ENCODE measurements at regions not wholly inside any gene's neighbourhood (a gene's known extent, or its start where the extent isn't known, plus 50 kb on each side); places are given as distances from the start of the nearest gene placed in this dataset.

DNA sequence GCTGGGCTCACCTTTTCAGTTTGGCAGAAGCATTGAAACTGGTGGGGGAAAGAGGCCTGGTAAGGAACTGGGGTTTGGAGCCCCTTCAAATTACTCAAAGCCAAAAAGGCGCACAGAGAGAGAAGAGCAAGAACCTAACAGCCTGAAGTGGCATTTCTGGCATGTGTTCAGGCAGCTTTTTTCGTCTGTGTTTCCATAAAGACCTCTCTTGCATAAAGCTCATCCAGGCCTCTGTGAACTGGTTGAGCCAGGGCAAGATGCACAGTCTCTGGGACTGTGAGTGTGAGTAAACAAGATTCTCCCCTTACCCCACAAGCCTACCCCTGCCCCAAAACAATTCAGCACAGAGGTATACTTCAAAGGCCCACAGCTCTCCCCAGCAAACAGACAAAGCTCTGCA is 167.8 kb downstream of the QRSL1 start:
- Mint-ChIP-seq H3K4me1 (peaks cover 8% of the 10 kb centered on the region), H3K36me3 (ENCODE audit: low read depth) (no peaks in the 10 kb centered on the region), H3K4me3 (no peak overlapping the region), H3K27ac (no peak overlapping the region), H3K27me3 (peaks cover 36% of the 10 kb centered on the region), H3K9me3 (no peaks in the 10 kb centered on the region)
- CTCF ChIA-PET, result interaction anchor here (1.0 kb wide), 1 partner anchor 9 kb away, joined by 3 read pairs; no protein-coding TSS in a partner anchor
- POLR2A ChIA-PET, result no interaction called here
- DNase-seq, result no peak

DNA sequence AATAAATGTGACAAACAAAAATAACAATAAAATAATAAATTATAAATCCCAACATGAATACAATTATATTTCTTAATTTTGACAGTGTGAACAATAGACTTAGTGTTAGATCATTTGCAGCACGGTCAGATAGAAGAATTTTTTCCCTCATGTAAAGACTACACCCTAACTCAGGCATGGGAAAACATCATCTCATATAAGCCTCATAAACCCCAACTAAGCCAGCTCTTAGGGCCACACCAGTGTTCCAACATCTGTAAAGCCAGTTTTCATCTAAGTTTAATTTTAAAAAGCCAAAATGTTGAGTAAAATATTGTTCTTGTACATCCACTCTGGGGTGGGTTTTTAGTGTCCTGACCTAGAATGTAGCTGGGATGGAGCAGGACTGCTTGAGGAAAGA is 167.4 kb downstream of the QRSL1 start:
- DNase-seq, result no peak
- ChIA-PET CTCF (no interaction called here), POLR2A (no interaction called here)
- Mint-ChIP-seq H3K4me3 (no peak overlapping the region), H3K27ac (no peak overlapping the region), H3K27me3 (peaks cover 36% of the 10 kb centered on the region), H3K4me1 (peaks cover 8% of the 10 kb centered on the region), H3K9me3 (no peaks in the 10 kb centered on the region), H3K36me3 (ENCODE audit: low read depth) (no peaks in the 10 kb centered on the region)

DNA sequence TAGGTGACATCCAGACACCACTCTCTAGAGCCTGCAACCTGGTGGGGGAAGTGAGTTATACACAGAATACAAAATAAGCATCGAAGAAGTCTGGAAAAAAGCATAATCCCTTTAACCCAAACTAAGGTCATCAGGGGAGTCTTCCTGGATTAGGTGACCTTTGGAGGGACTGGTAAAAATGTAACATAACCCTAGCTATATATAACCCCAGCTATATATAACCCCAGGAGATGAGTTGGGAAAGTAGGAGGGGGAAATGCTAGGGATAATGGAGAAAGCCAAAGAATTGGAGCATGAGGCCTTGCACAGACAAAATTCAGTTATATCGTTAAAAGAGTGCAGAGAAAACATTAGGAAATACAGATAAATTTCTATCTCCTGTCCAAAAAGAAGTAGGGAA is 164.8 kb downstream of the QRSL1 start:
- POLR2A ChIA-PET, result no interaction called here
- peaks cover 2% of the 10 kb centered on the region for H3K4me1 Mint-ChIP-seq
- CTCF ChIA-PET, result no interaction called here
- no peak for DNase-seq
- H3K4me3 Mint-ChIP-seq, result no peak overlapping the region
- peaks cover 30% of the 10 kb centered on the region for H3K27me3 Mint-ChIP-seq
- H3K36me3 Mint-ChIP-seq (ENCODE audit: low read depth), result no peaks in the 10 kb centered on the region
- H3K27ac Mint-ChIP-seq, result no peak overlapping the region
- no peaks in the 10 kb centered on the region for H3K9me3 Mint-ChIP-seq

DNA sequence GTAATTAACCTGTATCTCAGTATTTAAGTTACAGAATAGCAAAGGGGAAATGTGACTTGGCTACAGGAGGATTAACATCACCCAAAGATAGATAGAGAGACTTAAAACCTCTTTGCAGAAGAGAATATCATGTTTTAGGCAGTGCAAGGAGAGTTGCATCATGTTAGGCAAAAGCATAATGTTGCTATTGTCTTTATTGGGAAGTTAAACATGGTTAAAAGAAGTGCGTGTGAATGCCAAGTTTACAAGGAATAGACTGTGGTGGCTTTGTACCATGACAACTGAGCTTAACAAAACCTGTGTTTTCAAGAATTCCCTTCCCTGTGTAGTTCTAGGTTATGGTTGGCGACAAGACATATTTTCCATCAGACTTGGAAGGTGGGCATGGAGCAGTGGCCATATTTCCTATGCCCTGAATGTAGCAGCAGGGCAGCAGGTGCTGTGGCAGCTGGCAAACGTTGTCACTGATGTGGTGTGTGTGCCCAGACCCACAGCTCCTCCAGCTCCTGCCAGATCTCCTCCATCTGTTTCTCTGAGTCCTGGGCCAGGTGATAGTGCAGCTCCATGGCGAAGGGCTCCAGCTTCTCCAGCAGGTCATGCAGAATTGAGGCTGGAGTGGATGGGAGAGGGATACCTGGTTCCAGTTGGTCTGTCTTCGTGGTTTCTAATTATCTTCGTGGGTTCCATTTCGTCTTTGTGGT is 163.3 kb downstream of the QRSL1 start:
- no peaks in the 10 kb centered on the region for H3K36me3 Mint-ChIP-seq (ENCODE audit: low read depth)
- CTCF ChIA-PET, result interaction anchor here (0.9 to 1.1 kb wide), 2 partner anchors 9 to 39 kb away, joined by 3 to 4 read pairs; no protein-coding TSS in a partner anchor
- POLR2A ChIA-PET, result no interaction called here
- no peak for DNase-seq
- H3K27ac Mint-ChIP-seq, result no peak overlapping the region
- no peaks in the 10 kb centered on the region for H3K4me1 Mint-ChIP-seq
- H3K9me3 Mint-ChIP-seq, result no peaks in the 10 kb centered on the region
- peaks cover 26% of the 10 kb centered on the region for H3K27me3 Mint-ChIP-seq
- H3K4me3 Mint-ChIP-seq, result no peak overlapping the region

DNA sequence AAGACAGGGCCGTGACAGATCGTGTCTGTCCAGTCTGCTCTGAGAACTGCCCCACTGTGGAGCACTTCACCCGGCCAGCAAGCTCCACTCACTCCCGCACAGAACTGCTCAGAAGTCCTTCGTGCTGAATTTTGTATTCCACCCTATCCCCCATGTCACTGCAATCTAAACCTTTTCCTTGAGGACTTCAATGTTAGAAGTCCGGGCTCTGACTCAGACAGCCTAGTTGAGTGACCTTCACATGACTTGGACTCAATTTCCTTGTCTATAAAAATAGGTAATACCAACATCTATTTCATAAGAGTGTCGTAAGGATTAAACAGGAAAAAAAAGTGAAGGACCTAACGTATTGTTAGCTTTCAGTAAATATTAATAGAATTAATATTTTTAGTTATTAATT is 161.6 kb downstream of the QRSL1 start:
- peaks cover 20% of the 10 kb centered on the region for H3K27me3 Mint-ChIP-seq
- DNase-seq, result no peak
- H3K4me3 Mint-ChIP-seq, result no peak overlapping the region
- H3K27ac Mint-ChIP-seq, result no peak overlapping the region
- H3K36me3 Mint-ChIP-seq (ENCODE audit: low read depth), result no peaks in the 10 kb centered on the region
- POLR2A ChIA-PET, result no interaction called here
- no peaks in the 10 kb centered on the region for H3K9me3 Mint-ChIP-seq
- CTCF ChIA-PET, result no interaction called here
- no peaks in the 10 kb centered on the region for H3K4me1 Mint-ChIP-seq

DNA sequence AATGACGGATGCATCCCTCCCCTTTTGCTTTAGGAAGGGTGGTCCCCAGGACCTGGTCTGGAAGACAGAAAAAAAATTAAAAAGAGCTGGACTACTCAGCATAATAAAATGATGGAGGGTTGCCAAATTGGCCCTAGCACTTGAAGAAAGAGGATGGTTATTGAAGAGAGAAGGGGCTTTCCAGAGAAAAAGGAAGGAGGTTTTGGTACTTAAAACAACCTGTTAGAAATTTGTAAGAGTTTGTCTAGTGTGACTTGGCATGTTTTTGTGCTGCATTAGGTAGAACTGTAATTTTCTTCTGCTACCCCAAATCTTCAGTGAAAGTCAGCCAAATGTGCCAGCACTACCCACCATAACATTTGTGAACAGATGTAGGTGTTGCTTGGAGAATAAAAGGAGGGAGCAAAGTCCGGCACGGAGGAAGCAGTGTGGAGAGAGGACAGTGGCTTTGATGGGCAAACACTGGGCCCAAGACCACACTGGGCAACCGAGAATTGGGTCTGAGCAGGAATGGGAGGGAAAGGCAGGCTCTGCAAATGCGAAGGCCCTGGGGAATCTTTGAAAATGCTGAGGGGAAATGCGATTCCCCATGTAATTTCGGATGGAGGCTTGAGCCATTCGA is 160.9 kb downstream of the QRSL1 start:
- no peak overlapping the region for H3K27ac Mint-ChIP-seq
- H3K4me3 Mint-ChIP-seq, result no peak overlapping the region
- no peak for DNase-seq
- CTCF ChIA-PET, result no interaction called here
- H3K27me3 Mint-ChIP-seq, result peaks cover 18% of the 10 kb centered on the region
- H3K4me1 Mint-ChIP-seq, result no peaks in the 10 kb centered on the region
- H3K9me3 Mint-ChIP-seq, result no peaks in the 10 kb centered on the region
- POLR2A ChIA-PET, result no interaction called here
- no peaks in the 10 kb centered on the region for H3K36me3 Mint-ChIP-seq (ENCODE audit: low read depth)

DNA sequence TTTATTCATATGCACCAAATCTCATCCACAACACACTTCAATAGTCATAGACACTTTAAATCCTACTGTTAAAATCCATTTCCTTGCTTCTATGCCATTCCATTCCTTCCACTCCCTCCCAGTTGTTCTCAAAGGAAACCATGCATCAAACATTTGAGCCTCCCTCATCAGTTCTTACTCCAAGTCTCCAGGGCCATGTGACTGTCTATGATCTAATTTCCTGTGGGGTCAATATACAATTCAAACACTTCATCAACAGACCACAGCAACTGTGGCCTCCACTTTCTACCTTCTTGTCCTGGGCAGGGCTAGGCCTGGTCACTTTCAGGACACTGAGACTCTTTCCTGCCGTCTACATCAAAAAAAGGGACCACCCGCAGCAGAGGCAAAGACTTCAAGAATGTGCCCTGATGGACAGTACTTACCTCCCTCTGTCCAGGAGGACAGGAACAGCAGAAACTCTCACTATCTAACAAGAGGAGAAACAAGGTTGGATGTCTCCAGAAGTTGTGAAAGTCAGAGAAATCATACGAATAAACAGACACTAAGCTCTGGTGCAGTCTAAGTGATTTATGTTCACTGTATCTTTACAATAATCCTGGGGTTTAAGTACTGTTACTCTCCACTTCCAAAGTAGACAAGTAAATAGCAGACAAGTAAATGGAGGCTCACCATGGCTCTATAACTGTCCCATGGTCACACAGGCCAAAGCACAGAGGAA is 160.2 kb downstream of the QRSL1 start:
- Mint-ChIP-seq H3K9me3 (no peaks in the 10 kb centered on the region), H3K27me3 (peaks cover 14% of the 10 kb centered on the region), H3K36me3 (ENCODE audit: low read depth) (no peaks in the 10 kb centered on the region), H3K4me3 (no peak overlapping the region), H3K27ac (no peak overlapping the region), H3K4me1 (no peaks in the 10 kb centered on the region)
- POLR2A ChIA-PET, result no interaction called here
- no peak for DNase-seq
- CTCF ChIA-PET, result no interaction called here

DNA sequence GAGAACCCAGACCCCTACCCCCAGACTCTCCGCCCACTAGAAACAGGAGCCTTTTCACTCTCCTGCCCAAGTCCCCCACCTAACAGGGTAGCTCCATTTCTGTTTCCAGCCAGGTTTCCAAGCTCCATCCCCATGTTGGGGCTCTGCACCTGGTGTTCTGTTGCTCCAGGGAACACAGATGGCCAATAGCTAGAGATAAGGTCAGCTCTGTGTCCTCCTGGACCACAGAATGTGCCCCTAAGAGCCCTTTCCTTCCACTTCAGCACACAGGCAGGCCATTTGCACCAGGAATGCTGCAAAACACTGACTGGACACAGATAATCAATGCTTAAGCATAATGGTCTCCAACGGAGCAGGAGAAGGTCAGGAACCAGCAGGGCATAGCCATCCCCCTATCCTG is 159.4 kb downstream of the QRSL1 start:
- CTCF ChIA-PET, result no interaction called here
- peaks cover 7% of the 10 kb centered on the region for H3K27me3 Mint-ChIP-seq
- H3K4me1 Mint-ChIP-seq, result no peaks in the 10 kb centered on the region
- no peaks in the 10 kb centered on the region for H3K9me3 Mint-ChIP-seq
- H3K36me3 Mint-ChIP-seq (ENCODE audit: low read depth), result no peaks in the 10 kb centered on the region
- POLR2A ChIA-PET, result no interaction called here
- H3K27ac Mint-ChIP-seq, result no peak overlapping the region
- H3K4me3 Mint-ChIP-seq, result no peak overlapping the region
- DNase-seq, result no peak

DNA sequence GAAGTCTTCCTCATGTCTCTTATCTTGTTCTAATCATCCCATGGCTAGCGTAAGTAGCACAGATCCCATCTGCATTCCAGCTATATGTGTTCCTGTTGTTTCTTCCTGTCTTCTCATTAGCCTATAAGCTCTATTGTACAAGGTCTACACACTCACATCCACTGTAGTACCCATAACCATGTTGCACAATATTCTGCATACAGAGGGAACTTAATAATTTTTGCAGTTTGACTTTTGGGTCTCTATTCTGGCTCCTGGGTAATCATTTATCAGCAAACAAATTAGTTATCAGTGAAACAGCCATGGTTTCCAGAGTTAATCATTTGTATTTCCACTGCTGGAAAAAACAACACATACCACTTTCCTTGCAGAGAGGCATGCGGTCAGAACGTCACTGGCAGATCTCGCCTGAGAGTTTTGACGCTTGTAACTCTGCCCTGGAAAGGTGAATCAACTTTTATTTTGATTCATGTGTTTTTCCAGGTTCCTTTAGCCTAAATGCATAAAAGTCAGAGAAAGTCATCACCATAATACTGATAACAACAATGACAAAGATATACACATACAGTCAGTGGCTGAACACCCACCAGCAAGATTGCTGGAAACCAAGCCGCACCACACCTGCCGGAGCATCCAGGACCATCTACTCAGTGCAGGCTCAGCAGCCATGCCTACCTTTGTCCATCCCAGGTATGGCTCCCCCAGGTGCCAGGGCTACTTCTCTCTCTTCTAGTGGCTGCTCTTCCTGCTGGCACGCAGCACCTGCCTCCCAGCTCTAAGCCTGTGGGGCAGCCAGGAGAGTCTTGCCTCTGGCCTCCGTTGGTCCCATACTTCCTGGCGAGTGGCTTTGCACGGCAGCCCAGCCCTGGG is 158.2 kb downstream of the QRSL1 start:
- H3K27me3 Mint-ChIP-seq, result no peaks in the 10 kb centered on the region
- H3K4me3 Mint-ChIP-seq, result no peak overlapping the region
- no peaks in the 10 kb centered on the region for H3K4me1 Mint-ChIP-seq
- no peak overlapping the region for H3K27ac Mint-ChIP-seq
- no peaks in the 10 kb centered on the region for H3K36me3 Mint-ChIP-seq (ENCODE audit: low read depth)
- POLR2A ChIA-PET, result no interaction called here
- no peaks in the 10 kb centered on the region for H3K9me3 Mint-ChIP-seq
- DNase-seq, result no peak
- CTCF ChIA-PET, result no interaction called here

DNA sequence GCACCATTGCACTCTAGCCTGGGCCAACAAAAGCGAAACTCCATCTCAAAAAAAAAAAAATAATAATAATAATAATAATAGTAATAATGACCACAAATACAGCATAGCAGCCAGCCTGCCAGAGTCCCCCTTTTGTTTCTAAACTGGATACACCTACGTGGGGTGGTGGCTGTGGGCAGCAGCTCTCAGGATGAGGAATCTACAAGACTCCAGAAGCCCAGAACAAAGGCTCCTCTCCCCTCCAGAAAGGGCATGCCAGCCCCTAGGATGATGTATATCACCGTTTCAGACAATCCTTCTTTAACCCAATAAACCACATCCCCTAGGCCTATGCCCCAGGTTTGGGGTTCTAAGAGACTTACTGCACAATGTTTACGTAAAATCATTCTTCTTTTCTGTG is 155.9 kb downstream of the QRSL1 start:
- POLR2A ChIA-PET, result no interaction called here
- Mint-ChIP-seq H3K4me3 (no peak overlapping the region), H3K9me3 (no peaks in the 10 kb centered on the region), H3K27ac (no peak overlapping the region), H3K4me1 (no peaks in the 10 kb centered on the region), H3K27me3 (no peaks in the 10 kb centered on the region), H3K36me3 (ENCODE audit: low read depth) (no peaks in the 10 kb centered on the region)
- no peak for DNase-seq
- CTCF ChIA-PET, result no interaction called here

DNA sequence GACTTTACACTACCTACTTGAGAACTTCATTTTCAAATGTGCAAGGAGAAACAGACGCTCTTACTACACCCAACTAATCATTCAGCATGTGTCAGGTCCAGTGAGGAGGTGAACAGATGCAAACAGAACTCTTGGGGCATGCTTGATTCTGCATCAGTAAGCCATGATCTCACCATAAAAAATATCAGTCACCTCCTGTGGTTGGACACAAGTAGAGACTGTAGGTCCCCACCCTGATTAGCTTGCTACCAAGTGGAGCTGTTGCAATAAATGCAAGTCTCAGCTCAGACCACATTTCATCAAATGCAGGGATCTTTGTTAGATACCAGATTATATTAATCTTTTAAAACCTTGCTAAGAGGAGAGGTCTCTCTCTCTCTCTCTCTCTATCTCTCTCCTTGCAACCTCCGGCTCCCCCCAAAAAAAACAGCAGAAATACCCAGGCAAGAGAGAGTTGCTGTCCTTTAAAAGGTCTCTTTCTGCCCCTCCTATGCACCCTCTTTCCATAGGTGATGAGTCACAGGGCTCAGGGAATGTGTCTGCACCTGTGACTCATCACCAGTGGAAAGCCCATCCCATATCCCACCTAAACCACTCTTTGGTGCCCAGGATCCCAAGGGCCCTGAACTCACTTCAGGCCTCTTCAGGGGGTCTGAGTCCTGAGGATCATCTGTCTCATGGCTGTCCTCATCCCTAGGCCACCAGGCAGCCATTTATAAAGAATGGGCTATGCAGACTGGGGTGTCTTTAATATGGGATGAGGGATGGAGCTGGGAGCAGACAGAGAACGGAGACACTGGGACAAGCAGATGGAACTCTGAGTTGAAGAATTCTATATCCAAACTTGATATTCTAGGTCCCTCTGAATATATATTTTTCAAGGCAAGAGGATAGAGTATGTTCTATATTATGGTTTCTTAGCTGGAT is 154.5 kb downstream of the QRSL1 start:
- Mint-ChIP-seq H3K27ac (no peak overlapping the region), H3K9me3 (peaks cover 8% of the 10 kb centered on the region), H3K4me1 (no peaks in the 10 kb centered on the region), H3K36me3 (ENCODE audit: low read depth) (no peaks in the 10 kb centered on the region), H3K4me3 (no peak overlapping the region), H3K27me3 (peaks cover 3% of the 10 kb centered on the region)
- DNase-seq, result no peak
- ChIA-PET CTCF (no interaction called here), POLR2A (no interaction called here)

DNA sequence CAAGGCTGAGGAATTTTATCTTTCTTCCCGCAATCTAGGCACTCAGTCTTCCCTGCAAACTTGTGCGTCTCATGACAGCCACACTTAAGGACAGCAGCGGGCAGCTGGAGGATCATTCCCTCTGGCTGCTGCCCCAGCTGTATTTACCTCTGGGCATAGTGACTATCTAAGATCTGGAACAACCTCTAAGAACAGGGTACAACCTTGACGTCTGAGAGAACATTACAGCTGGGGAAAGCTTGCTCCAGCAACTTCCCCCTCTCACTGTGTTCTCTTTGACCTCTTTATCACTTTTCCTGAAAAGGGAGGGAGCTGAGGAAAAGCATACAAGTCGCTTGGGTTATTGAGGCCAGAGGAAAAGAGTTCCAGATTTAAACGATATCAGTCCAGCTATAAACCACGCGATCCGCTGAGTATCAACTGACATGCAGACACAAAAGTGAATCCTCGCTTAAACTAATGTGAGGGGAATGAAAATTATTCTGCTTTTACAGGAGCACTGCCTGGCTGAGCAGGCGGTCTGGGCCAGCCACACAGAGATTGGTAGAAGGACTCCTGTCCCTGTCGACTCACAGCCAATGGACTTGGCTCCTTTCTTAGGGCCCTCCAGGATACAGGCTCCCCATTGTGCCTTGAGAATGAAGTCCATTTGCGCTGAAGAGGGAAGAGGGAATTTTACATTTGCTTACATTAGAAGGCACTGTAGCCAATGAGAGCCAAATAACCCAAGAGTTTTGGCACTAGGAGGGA is 153.3 kb downstream of the QRSL1 start:
- Mint-ChIP-seq H3K27me3 (peaks cover 3% of the 10 kb centered on the region), H3K4me1 (no peaks in the 10 kb centered on the region), H3K4me3 (no peak overlapping the region), H3K36me3 (ENCODE audit: low read depth) (no peaks in the 10 kb centered on the region), H3K27ac (no peak overlapping the region), H3K9me3 (peaks cover 9% of the 10 kb centered on the region)
- DNase-seq, result no peak
- ChIA-PET CTCF (interaction anchor here (0.8 kb wide), 1 partner anchor 36 kb away, joined by 3 read pairs; no protein-coding TSS in a partner anchor), POLR2A (no interaction called here)
